CD14-positive monocyte (primary cell): ENCODE measurements at regions not wholly inside any gene's neighbourhood (a gene's known extent, or its start where the extent isn't known, plus 50 kb on each side); places are given as distances from the start of the nearest gene placed in this dataset.
A peak's percentile ranks its signal among the peaks of the same experiment; 100 is the strongest.

Source experiments
- DNase-seq, 3 donors: peaks; one replicate each; pipeline ENCODE4 v3.0.0-alpha.2; 2011 to 2022
- H2AFZ ChIP-seq: 2 replicates; pipeline ENCODE4 v1.6.0; 2012; ENCODE audit warnings: mild to moderate bottlenecking, low read depth, low read length, inconsistent platforms; ENCODE audit not compliant: insufficient read depth, poor library complexity, severe bottlenecking
- H3K27ac ChIP-seq, 2 donors: 1 replicate in 1 of 2; 2 replicates in 1 of 2; pipeline ENCODE4 v1.5.1; 2012 to 2013; ENCODE audit warnings: low read length in 2 of 2, control low read depth in 1 of 2, inconsistent platforms in 1 of 2, low read depth in 1 of 2, mild to moderate bottlenecking in 1 of 2
- H3K27me3 ChIP-seq, 2 donors: one replicate each; pipeline versions ENCODE4 v1.6.0 to v1.6.1; 2011 to 2013; ENCODE audit warnings: low read length in 2 of 2; ENCODE audit not compliant: control insufficient read depth in 2 of 2, insufficient read depth in 2 of 2
- H3K36me3 ChIP-seq, 2 donors: replicated peaks in 1 of 2; 1 replicate in 1 of 2; 2 replicates in 1 of 2; pipeline versions ENCODE4 v1.5.1 to v1.6.1; 2012 to 2013; ENCODE audit warnings: low read length in 2 of 2, control low read depth in 1 of 2, inconsistent platforms in 1 of 2, mild to moderate bottlenecking in 1 of 2; ENCODE audit not compliant: insufficient read depth in 2 of 2, control insufficient read depth in 1 of 2
- H3K4me1 ChIP-seq, 2 donors: 1 replicate in 1 of 2; 2 replicates in 1 of 2; pipeline versions ENCODE4 v1.5.1 to v1.6.1; 2012 to 2013; ENCODE audit warnings: low read length in 2 of 2, control low read depth in 1 of 2, inconsistent platforms in 1 of 2, mild to moderate bottlenecking in 1 of 2, moderate library complexity in 1 of 2; ENCODE audit not compliant: insufficient read depth in 2 of 2, control insufficient read depth in 1 of 2
- H3K4me2 ChIP-seq: replicated peaks from 2 replicates; pipeline ENCODE3; 2012; ENCODE audit warnings: low read length, moderate library complexity, mild to moderate bottlenecking; ENCODE audit not compliant: poor library complexity, severe bottlenecking; ENCODE audit errors: extremely low read depth
- H3K4me3 ChIP-seq, 3 experiments: fragments of 200-600 bp in 1 of 3; sonication (generic) in 1 of 3; replicated peaks in 1 of 3; 1 replicate in 2 of 3; 2 replicates in 1 of 3; pipeline ENCODE4 v1.5.1; 2011 to 2013; ENCODE audit warnings: low read length in 3 of 3, mild to moderate bottlenecking in 3 of 3, control low read depth in 2 of 3, low read depth in 2 of 3, inconsistent platforms in 1 of 3, moderate library complexity in 1 of 3
- H3K79me2 ChIP-seq: 2 replicates; pipeline ENCODE4 v1.6.0; 2012; ENCODE audit warnings: mild to moderate bottlenecking, control low read depth, inconsistent platforms, low read length, moderate library complexity; ENCODE audit not compliant: insufficient read depth
- H3K9ac ChIP-seq: 2 replicates; pipeline ENCODE4 v1.6.0; 2017; ENCODE audit warnings: low read length, mild to moderate bottlenecking; ENCODE audit not compliant: insufficient read depth, poor library complexity, severe bottlenecking
- H3K9me3 ChIP-seq, 2 donors: replicated peaks in 1 of 2; 1 replicate in 1 of 2; 2 replicates in 1 of 2; pipeline versions ENCODE4 v1.5.1 to v1.6.1; 2012 to 2013; ENCODE audit warnings: low read length in 2 of 2, control low read depth in 1 of 2; ENCODE audit not compliant: control insufficient read depth in 1 of 2, insufficient read depth in 1 of 2
- H4K20me1 ChIP-seq: 2 replicates; pipeline ENCODE4 v1.6.0; 2012; ENCODE audit warnings: mild to moderate bottlenecking, low read length, control low read depth, moderate library complexity; ENCODE audit not compliant: insufficient read depth
- H3K27ac Mint-ChIP-seq, 7 donors: one replicate each; pipeline ENCODE4 v1.8.0; 2020; ENCODE audit warnings: mild to moderate bottlenecking in 7 of 7, mixed read lengths in 7 of 7, moderate library complexity in 6 of 7, inconsistent platforms in 2 of 7
- H3K27me3 Mint-ChIP-seq, 3 donors: one replicate each; pipeline ENCODE4 v1.8.0; 2021 to 2022; ENCODE audit warnings: low read depth in 3 of 3, mild to moderate bottlenecking in 3 of 3, mixed read lengths in 3 of 3, moderate library complexity in 3 of 3, inconsistent platforms in 1 of 3
- H3K36me3 Mint-ChIP-seq, 2 donors: one replicate each; pipeline ENCODE4 v1.8.0; 2020; ENCODE audit warnings: mixed read lengths in 2 of 2, inconsistent platforms in 1 of 2, mild to moderate bottlenecking in 1 of 2
- H3K4me1 Mint-ChIP-seq: one replicate; pipeline ENCODE4 v1.8.0; 2020; ENCODE audit warnings: mild to moderate bottlenecking, mixed read lengths
- H3K4me3 Mint-ChIP-seq, 2 donors: one replicate each; pipeline ENCODE4 v1.8.0; 2020; ENCODE audit warnings: mild to moderate bottlenecking in 2 of 2, mixed read lengths in 2 of 2, moderate library complexity in 1 of 2
- H3K9me3 Mint-ChIP-seq, 7 donors: one replicate each; pipeline ENCODE4 v1.8.0; 2020 to 2022; ENCODE audit warnings: mixed read lengths in 7 of 7, mild to moderate bottlenecking in 6 of 7, moderate library complexity in 6 of 7, inconsistent platforms in 2 of 7
- WGBS: methylation state at CpG from one replicate; pipeline ENCODE4 v1.1.5; 2013; ENCODE audit warnings: missing lambda C conversion rate; ENCODE audit not compliant: insufficient coverage; 5-methylcytosine and 5-hydroxymethylcytosine counted together
- intact Hi-C, 2 donors: fragments of 100-400 bp; cut with micrococcal nuclease; formaldehyde crosslinking; loops; one replicate each; pipeline versions ENCODE4 v1.15.0 to v1.15.1; 2023
- TF ChIP-seq, protein P1 (sequence below): fragments of 200-600 bp; IDR thresholded peaks from one replicate; pipeline ENCODE4 v1.8.0; 2022; ENCODE audit warnings: antibody characterized with exemption, mild to moderate bottlenecking

DNA sequence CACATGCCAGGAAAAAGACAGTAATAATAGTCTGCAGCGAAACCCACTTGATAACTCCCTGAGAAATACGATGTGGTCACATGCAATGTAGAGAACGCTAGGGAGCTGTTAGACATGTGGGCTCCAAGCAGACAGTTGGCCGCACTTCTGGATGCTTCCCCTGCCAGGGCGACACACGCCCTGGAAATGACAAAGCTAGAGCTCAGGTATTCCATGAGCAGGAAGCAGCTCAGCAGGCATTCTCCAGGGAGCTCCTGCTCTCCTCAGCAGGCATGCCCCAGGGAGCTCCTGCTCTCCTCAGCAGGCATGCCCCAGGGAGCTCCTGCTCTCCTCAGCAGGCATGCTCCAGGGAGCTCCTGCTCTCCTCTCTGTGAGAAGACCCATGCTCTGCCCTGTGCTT is 52.4 kb upstream of the NXT1 start:
- Mint-ChIP-seq H3K27me3 (peaks cover 0 to 5% (median 0%) of the 10 kb centered on the region in 3 donors), H3K9me3 (peaks cover 0 to 3% (median 0%) of the 10 kb centered on the region in 7 donors), H3K4me3 (no peak overlapping the region), H3K4me1 (no peaks in the 10 kb centered on the region), H3K27ac (peak overlapping the region in 1 of 7 donors; percentile 61), H3K36me3 (no peaks in the 10 kb centered on the region)
- Histone ChIP-seq H3K4me1 (no peaks in the 10 kb centered on the region), H3K4me2 (no peak overlapping the region), H3K27ac (no peak overlapping the region), H3K79me2 (no peaks in the 10 kb centered on the region), H3K9ac (no peak overlapping the region), H2AFZ (no peak overlapping the region), H3K9me3 (no peaks in the 10 kb centered on the region), H3K27me3 (no peaks in the 10 kb centered on the region), H4K20me1 (no peaks in the 10 kb centered on the region), H3K4me3 (no peak overlapping the region), H3K36me3 (no peaks in the 10 kb centered on the region)
- intact Hi-C loops = no loop called here
- WGBS = 89% methylated on average over 6 of the region's 6 CpGs
- TF ChIP-seq, protein P1, sequence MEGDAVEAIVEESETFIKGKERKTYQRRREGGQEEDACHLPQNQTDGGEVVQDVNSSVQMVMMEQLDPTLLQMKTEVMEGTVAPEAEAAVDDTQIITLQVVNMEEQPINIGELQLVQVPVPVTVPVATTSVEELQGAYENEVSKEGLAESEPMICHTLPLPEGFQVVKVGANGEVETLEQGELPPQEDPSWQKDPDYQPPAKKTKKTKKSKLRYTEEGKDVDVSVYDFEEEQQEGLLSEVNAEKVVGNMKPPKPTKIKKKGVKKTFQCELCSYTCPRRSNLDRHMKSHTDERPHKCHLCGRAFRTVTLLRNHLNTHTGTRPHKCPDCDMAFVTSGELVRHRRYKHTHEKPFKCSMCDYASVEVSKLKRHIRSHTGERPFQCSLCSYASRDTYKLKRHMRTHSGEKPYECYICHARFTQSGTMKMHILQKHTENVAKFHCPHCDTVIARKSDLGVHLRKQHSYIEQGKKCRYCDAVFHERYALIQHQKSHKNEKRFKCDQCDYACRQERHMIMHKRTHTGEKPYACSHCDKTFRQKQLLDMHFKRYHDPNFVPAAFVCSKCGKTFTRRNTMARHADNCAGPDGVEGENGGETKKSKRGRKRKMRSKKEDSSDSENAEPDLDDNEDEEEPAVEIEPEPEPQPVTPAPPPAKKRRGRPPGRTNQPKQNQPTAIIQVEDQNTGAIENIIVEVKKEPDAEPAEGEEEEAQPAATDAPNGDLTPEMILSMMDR = no peak
- DNase-seq = no peak

DNA sequence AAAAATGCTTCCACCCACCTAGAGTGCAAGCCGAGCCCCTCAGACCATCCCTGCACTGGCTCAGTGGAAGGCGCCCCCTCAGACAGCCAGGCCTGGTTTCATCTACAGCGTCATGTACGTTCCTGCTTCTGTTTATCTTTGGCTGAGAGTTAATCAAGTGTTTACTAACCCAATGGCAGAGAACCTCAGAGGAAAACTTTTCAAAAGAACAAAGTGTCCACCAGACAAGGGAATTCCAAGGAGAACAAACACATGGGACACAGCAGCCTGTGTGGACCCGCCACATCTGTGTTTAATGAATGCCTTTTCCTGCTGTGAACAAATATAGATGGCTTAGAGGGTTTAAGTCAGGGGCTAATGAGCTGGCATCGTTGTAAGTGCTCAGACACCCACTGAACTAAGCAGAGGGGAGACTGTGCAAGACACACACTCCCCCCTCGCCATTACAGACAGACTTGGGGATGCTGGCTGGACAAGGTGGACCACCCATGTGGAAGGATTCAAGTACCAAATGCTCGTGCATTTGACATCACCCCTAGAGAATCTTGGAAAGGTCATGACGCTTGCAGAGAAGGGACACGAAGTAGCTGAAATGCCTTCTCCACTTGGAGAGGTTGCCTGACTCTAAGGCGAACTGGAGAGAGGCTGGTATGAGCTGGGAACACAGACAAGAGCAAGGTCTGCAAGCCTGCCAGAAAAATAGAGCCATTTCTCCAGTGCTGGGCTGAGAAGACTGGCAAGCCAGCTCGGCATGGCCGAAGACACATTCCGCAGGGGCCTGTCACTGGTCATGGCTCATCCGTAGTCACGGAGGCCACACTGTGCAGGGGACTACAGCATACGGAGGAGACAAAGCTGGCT is 53.5 kb upstream of the NXT1 start:
- Histone ChIP-seq H3K9me3 (no peaks in the 10 kb centered on the region), H3K4me2 (no peak overlapping the region), H3K27ac (no peak overlapping the region), H3K4me1 (no peaks in the 10 kb centered on the region), H3K9ac (no peak overlapping the region), H4K20me1 (no peaks in the 10 kb centered on the region), H2AFZ (no peak overlapping the region), H3K36me3 (no peaks in the 10 kb centered on the region), H3K27me3 (no peaks in the 10 kb centered on the region), H3K79me2 (no peaks in the 10 kb centered on the region), H3K4me3 (no peak overlapping the region)
- intact Hi-C loops = no loop called here
- Mint-ChIP-seq H3K4me3 (no peak overlapping the region), H3K9me3 (peaks cover 0 to 3% (median 0%) of the 10 kb centered on the region in 7 donors), H3K27ac (no peak overlapping the region), H3K27me3 (peaks cover 0 to 5% (median 0%) of the 10 kb centered on the region in 3 donors), H3K4me1 (no peaks in the 10 kb centered on the region), H3K36me3 (no peaks in the 10 kb centered on the region)
- DNase-seq = no peak
- TF ChIP-seq, protein P1 = no peak
- 92% methylated on average over 14 of the region's 17 CpGs for WGBS
